ENCODE measurements at regions not wholly inside any gene's neighbourhood (a gene's known extent, or its start where the extent isn't known, plus 50 kb on each side); places are given as distances from the start of the nearest gene placed in this dataset.

DNA sequence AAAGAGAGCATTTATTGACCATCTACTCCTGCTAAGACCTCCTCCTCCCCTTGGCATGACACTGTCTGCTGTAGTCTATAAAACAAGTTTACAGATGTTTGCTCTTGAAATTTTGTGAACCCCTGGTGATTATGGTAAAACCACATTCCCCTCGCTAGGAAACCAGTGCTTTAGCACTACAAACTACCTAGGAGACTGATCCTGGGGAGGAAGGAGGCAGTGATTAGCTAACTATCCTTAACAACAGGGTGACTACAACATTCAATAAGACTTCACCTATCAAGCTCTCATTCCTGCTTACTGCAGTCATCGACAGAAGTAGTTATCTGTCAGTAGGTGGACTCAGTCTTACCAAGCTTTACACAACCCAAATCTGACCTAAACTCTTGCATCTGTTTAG lies 371.3 kb downstream of the TUSC7 start:
- no peak for TF ChIP-seq POLR2AphosphoS5 (IDR thresholded peaks at IDR 0.05; ENCODE audit: low read depth, low read length)
- no peak for TF ChIP-seq GABPA (IDR thresholded peaks at IDR 0.05; ENCODE audit: borderline replicate concordance, insufficient read depth, low read length)
- TF ChIP-seq MAFK (IDR thresholded peaks at IDR 0.05; ENCODE audit: low read depth, low read length) = no peak
- no peak for TF ChIP-seq CTCF (IDR thresholded peaks at IDR 0.05; ENCODE audit: control extremely low read depth in 1 of 3, insufficient read depth in 1 of 3, low read depth in 1 of 3, low read length in 3 of 3)
- no peak for TF ChIP-seq POLR2A (IDR thresholded peaks at IDR 0.05; ENCODE audit: control extremely low read depth in 1 of 2, low read depth in 2 of 2, low read length in 2 of 2)
- no peak for TF ChIP-seq CBX8 (IDR thresholded peaks at IDR 0.05; ENCODE audit: borderline replicate concordance, low read depth, low read length)
- TF ChIP-seq PHF8 (conservative IDR thresholded peaks at IDR 0.05; ENCODE audit: low read depth, low read length) = no peak
- no peak for TF ChIP-seq CEBPB (IDR thresholded peaks at IDR 0.05; ENCODE audit: low read depth, low read length)
- TF ChIP-seq, protein P1, sequence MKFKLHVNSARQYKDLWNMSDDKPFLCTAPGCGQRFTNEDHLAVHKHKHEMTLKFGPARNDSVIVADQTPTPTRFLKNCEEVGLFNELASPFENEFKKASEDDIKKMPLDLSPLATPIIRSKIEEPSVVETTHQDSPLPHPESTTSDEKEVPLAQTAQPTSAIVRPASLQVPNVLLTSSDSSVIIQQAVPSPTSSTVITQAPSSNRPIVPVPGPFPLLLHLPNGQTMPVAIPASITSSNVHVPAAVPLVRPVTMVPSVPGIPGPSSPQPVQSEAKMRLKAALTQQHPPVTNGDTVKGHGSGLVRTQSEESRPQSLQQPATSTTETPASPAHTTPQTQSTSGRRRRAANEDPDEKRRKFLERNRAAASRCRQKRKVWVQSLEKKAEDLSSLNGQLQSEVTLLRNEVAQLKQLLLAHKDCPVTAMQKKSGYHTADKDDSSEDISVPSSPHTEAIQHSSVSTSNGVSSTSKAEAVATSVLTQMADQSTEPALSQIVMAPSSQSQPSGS (IDR thresholded peaks at IDR 0.05; ENCODE audit: low read length) = no peak
